Activated CD4-positive, alpha-beta memory T cell treated with anti-CD3 and anti-CD28 coated beads for 36 hours (primary cell): ENCODE measurements at regions not wholly inside any gene's neighbourhood (a gene's known extent, or its start where the extent isn't known, plus 50 kb on each side); places are given as distances from the start of the nearest gene placed in this dataset.
"Not testable (repeated sequence)": the region's sequence is repeated elsewhere in the genome, so short reads cannot be mapped to it uniquely, and the experiment has no call there.

ENCODE experiments used
- CTCF ChIA-PET: fragments of 350-600 bp; sonication (Branson Sonifier 250); formaldehyde crosslinking; loops from one replicate; lab custom pipeline; 2021; ENCODE audit warnings: antibody characterized with exemption, inconsistent platforms; lab: Charles Lee
- POLR2A ChIA-PET: fragments of 350-600 bp; sonication (Branson Sonifier 250); formaldehyde crosslinking; loops from one replicate; lab custom pipeline; 2021; ENCODE audit warnings: antibody characterized with exemption; lab: Charles Lee
- DNase-seq: peaks from one replicate; pipeline ENCODE4 v3.0.0-alpha.2; 2020
- H3K27ac Mint-ChIP-seq: one replicate; pipeline ENCODE4 v1.8.0; 2021; ENCODE audit warnings: mixed read lengths
- H3K27me3 Mint-ChIP-seq: one replicate; pipeline ENCODE4 v1.8.0; 2021; ENCODE audit warnings: mixed read lengths
- H3K36me3 Mint-ChIP-seq: one replicate; pipeline ENCODE4 v1.8.0; 2021; ENCODE audit warnings: mixed read lengths
- H3K4me1 Mint-ChIP-seq: one replicate; pipeline ENCODE4 v1.8.0; 2021; ENCODE audit warnings: low read depth, mixed read lengths
- H3K4me3 Mint-ChIP-seq: one replicate; pipeline ENCODE4 v1.8.0; 2021; ENCODE audit warnings: mild to moderate bottlenecking, mixed read lengths
- H3K9me3 Mint-ChIP-seq: one replicate; pipeline ENCODE4 v1.8.0; 2021; ENCODE audit warnings: mixed read lengths
- intact Hi-C: fragments of 100-400 bp; cut with micrococcal nuclease; formaldehyde crosslinking; loops from one replicate; pipeline ENCODE4 v1.15.1; 2023

- H3K4me1 Mint-ChIP-seq, POLR2A ChIA-PET, H3K9me3 Mint-ChIP-seq, H3K27ac Mint-ChIP-seq, H3K4me3 Mint-ChIP-seq, DNase-seq, H3K27me3 Mint-ChIP-seq, CTCF ChIA-PET, intact Hi-C loops, H3K36me3 Mint-ChIP-seq: not testable (repeated sequence)
Observed at GRCh38 chr6:26720663-26721218, 61.2 kb upstream of the ZNF322 start.

- H3K4me3 Mint-ChIP-seq, H3K36me3 Mint-ChIP-seq, H3K4me1 Mint-ChIP-seq, DNase-seq, H3K27me3 Mint-ChIP-seq, POLR2A ChIA-PET, intact Hi-C loops, H3K27ac Mint-ChIP-seq, H3K9me3 Mint-ChIP-seq, CTCF ChIA-PET: not testable (repeated sequence)
Observed at GRCh38 chr6:26730019-26730766, 70.6 kb upstream of the ZNF322 start.

GRCh38 chr6:26734776-26735472 is 75.4 kb upstream of the ZNF322 start:
- H3K9me3 Mint-ChIP-seq, POLR2A ChIA-PET, H3K27me3 Mint-ChIP-seq, H3K4me3 Mint-ChIP-seq, H3K4me1 Mint-ChIP-seq, CTCF ChIA-PET, H3K27ac Mint-ChIP-seq, intact Hi-C loops, DNase-seq, H3K36me3 Mint-ChIP-seq: not testable (repeated sequence)

GRCh38 chr6:26739811-26740210 is 80.3 kb upstream of the ZNF322 start:
- Mint-ChIP-seq H3K27ac (no peak overlapping the region), H3K4me1 (no peaks in the 10 kb centered on the region), H3K4me3 (no peak overlapping the region), H3K36me3 (peaks cover 5% of the 10 kb centered on the region), H3K9me3 (peaks cover 3% of the 10 kb centered on the region), H3K27me3 (peaks cover 26% of the 10 kb centered on the region)
- intact Hi-C loops: no loop called here
- DNase-seq: no peak
- ChIA-PET POLR2A (no interaction called here), CTCF (no interaction called here)

GRCh38 chr6:26743157-26743821 is 83.7 kb upstream of the ZNF322 start:
- intact Hi-C loops: no loop called here
- H3K4me1 Mint-ChIP-seq: no peaks in the 10 kb centered on the region
- H3K36me3 Mint-ChIP-seq: peaks cover 11% of the 10 kb centered on the region
- peaks cover 41% of the 10 kb centered on the region for H3K27me3 Mint-ChIP-seq
- ChIA-PET CTCF (no interaction called here), POLR2A (no interaction called here)
- no peak for DNase-seq
- peaks cover 12% of the 10 kb centered on the region for H3K9me3 Mint-ChIP-seq
- H3K27ac Mint-ChIP-seq: no peak overlapping the region
- no peak overlapping the region for H3K4me3 Mint-ChIP-seq

- H3K9me3 Mint-ChIP-seq: peaks cover 12% of the 10 kb centered on the region
- intact Hi-C loops: no loop called here
- H3K27me3 Mint-ChIP-seq: peaks cover 43% of the 10 kb centered on the region
- H3K36me3 Mint-ChIP-seq: peaks cover 11% of the 10 kb centered on the region
- CTCF ChIA-PET: no interaction called here
- H3K4me1 Mint-ChIP-seq: no peaks in the 10 kb centered on the region
- no peak overlapping the region for H3K27ac Mint-ChIP-seq
- POLR2A ChIA-PET: no interaction called here
- H3K4me3 Mint-ChIP-seq: no peak overlapping the region
- no peak for DNase-seq
Observed at GRCh38 chr6:26743941-26744699, 84.6 kb upstream of the ZNF322 start.

GRCh38 chr6:26744837-26745282 is 85.3 kb upstream of the ZNF322 start:
- H3K27ac Mint-ChIP-seq, DNase-seq, H3K4me3 Mint-ChIP-seq, intact Hi-C loops, H3K4me1 Mint-ChIP-seq, CTCF ChIA-PET, POLR2A ChIA-PET: not testable (repeated sequence)
- Mint-ChIP-seq H3K36me3 (peaks cover 11% of the 10 kb centered on the region), H3K9me3 (peaks cover 12% of the 10 kb centered on the region), H3K27me3 (peaks cover 44% of the 10 kb centered on the region)

GRCh38 chr6:26745964-26746363 is 86.4 kb upstream of the ZNF322 start:
- CTCF ChIA-PET, DNase-seq, H3K27ac Mint-ChIP-seq, H3K4me1 Mint-ChIP-seq, POLR2A ChIA-PET, H3K4me3 Mint-ChIP-seq, intact Hi-C loops: not testable (repeated sequence)
- Mint-ChIP-seq H3K36me3 (peaks cover 11% of the 10 kb centered on the region), H3K27me3 (peaks cover 48% of the 10 kb centered on the region), H3K9me3 (peaks cover 12% of the 10 kb centered on the region)

GRCh38 chr6:26749126-26749758 is 89.7 kb upstream of the ZNF322 start:
- H3K4me3 Mint-ChIP-seq, H3K27ac Mint-ChIP-seq, H3K4me1 Mint-ChIP-seq, H3K9me3 Mint-ChIP-seq, POLR2A ChIA-PET, H3K36me3 Mint-ChIP-seq, DNase-seq, intact Hi-C loops: not testable (repeated sequence)
- H3K27me3 Mint-ChIP-seq: peaks cover 32% of the 10 kb centered on the region
- CTCF ChIA-PET: interaction anchor here (0.5 kb wide), 1 partner anchor 364 kb away, joined by 3 read pairs; no protein-coding TSS in a partner anchor

GRCh38 chr6:26749759-26750126 is 90.2 kb upstream of the ZNF322 start:
- H3K9me3 Mint-ChIP-seq, POLR2A ChIA-PET, H3K36me3 Mint-ChIP-seq, intact Hi-C loops, H3K4me3 Mint-ChIP-seq, CTCF ChIA-PET, H3K27ac Mint-ChIP-seq, DNase-seq, H3K4me1 Mint-ChIP-seq: not testable (repeated sequence)
- H3K27me3 Mint-ChIP-seq: peaks cover 32% of the 10 kb centered on the region

- H3K27ac Mint-ChIP-seq: no peak overlapping the region
- no peaks in the 10 kb centered on the region for H3K36me3 Mint-ChIP-seq
- peaks cover 26% of the 10 kb centered on the region for H3K27me3 Mint-ChIP-seq
- no peak overlapping the region for H3K4me3 Mint-ChIP-seq
- H3K9me3 Mint-ChIP-seq: peaks cover 6% of the 10 kb centered on the region
- no peaks in the 10 kb centered on the region for H3K4me1 Mint-ChIP-seq
- intact Hi-C loops: no loop called here
- no peak for DNase-seq
- ChIA-PET POLR2A (no interaction called here), CTCF (no interaction called here)
Observed at GRCh38 chr6:26754212-26754611, 94.7 kb upstream of the ZNF322 start.
